NCI-H2107 (cell line): ENCODE measurements at regions not wholly inside any gene's neighbourhood (a gene's known extent, or its start where the extent isn't known, plus 50 kb on each side); places are given as distances from the start of the nearest gene placed in this dataset.

Experiments
- DNase-seq: peaks from one replicate; lab custom pipeline; 2025; lab: John Stamatoyannopoulos, UW

- DNase-seq = no peak
Measured at GRCh38 chr3:177300842-177301241, 103.6 kb upstream of the TBL1XR1 start.

GRCh38 chr3:177306252-177306651 lies 109.0 kb upstream of the TBL1XR1 start:
- DNase-seq = no peak

GRCh38 chr3:177307391-177307790 lies 110.1 kb upstream of the TBL1XR1 start:
- no peak for DNase-seq

GRCh38 chr3:177307826-177308225 lies 110.5 kb upstream of the TBL1XR1 start:
- no peak for DNase-seq

GRCh38 chr3:177308286-177308685 lies 111.0 kb upstream of the TBL1XR1 start:
- DNase-seq = no peak

- DNase-seq = no peak
Measured at GRCh38 chr3:177308911-177309310, 111.6 kb upstream of the TBL1XR1 start.

GRCh38 chr3:177312491-177312890 lies 115.2 kb upstream of the TBL1XR1 start:
- no peak for DNase-seq

GRCh38 chr3:177314897-177315296 lies 117.6 kb upstream of the TBL1XR1 start:
- no peak for DNase-seq

GRCh38 chr3:177317247-177317646 lies 120.0 kb upstream of the TBL1XR1 start:
- no peak for DNase-seq

GRCh38 chr3:177318559-177318958 lies 121.3 kb upstream of the TBL1XR1 start:
- DNase-seq = no peak

- DNase-seq = no peak
Measured at GRCh38 chr3:177320765-177321247, 123.5 kb upstream of the TBL1XR1 start.

GRCh38 chr3:177321819-177322218 lies 124.5 kb upstream of the TBL1XR1 start:
- no peak for DNase-seq

- no peak for DNase-seq
Measured at GRCh38 chr3:177322881-177323280, 125.6 kb upstream of the TBL1XR1 start.

- DNase-seq = no peak
Measured at GRCh38 chr3:177329854-177330253, 132.6 kb upstream of the TBL1XR1 start.

GRCh38 chr3:177330779-177331178 lies 133.5 kb upstream of the TBL1XR1 start:
- no peak for DNase-seq

GRCh38 chr3:177331203-177331835 lies 134.0 kb upstream of the TBL1XR1 start:
- DNase-seq = no peak

GRCh38 chr3:177332955-177333354 lies 135.7 kb upstream of the TBL1XR1 start:
- no peak for DNase-seq

GRCh38 chr3:177333533-177334520 lies 136.5 kb upstream of the TBL1XR1 start:
- no peak for DNase-seq

- DNase-seq = no peak
Measured at GRCh38 chr3:177334803-177335202, 137.5 kb upstream of the TBL1XR1 start.

- DNase-seq = no peak
Measured at GRCh38 chr3:177335728-177336127, 138.4 kb upstream of the TBL1XR1 start.

GRCh38 chr3:177336873-177337450 lies 139.7 kb upstream of the TBL1XR1 start:
- no peak for DNase-seq

GRCh38 chr3:177337541-177338331 lies 140.5 kb upstream of the TBL1XR1 start:
- no peak for DNase-seq
